ENCODE measurements at regions not wholly inside any gene's neighbourhood (a gene's known extent, or its start where the extent isn't known, plus 50 kb on each side); places are given as distances from the start of the nearest gene placed in this dataset.

GRCh38 chr9:1794547-1795270, 220.4 kb upstream of the SMARCA2 start:
- intact Hi-C loops (cut with DNase I; ENCODE audit: low total_unique reads): no loop called here
- WGBS, 5 donors: 76 to 87% (median 86%) methylated on average over 5 of the region's 5 CpGs
- no peaks in the 10 kb centered on the region for H3K4me1 ChIP-seq

GRCh38 chr9:1804128-1804865, 210.8 kb upstream of the SMARCA2 start:
- H3K9me3 ChIP-seq: peaks cover 0 to 8% (median 0%) of the 10 kb centered on the region in 4 donors
- H3K4me1 ChIP-seq: no peaks in the 10 kb centered on the region
- intact Hi-C loops (cut with DNase I; ENCODE audit: low total_unique reads): no loop called here
- no peak overlapping the region for H3K4me3 ChIP-seq
- TF ChIP-seq EP300 (IDR thresholded peaks at IDR 0.05) (no peak), CTCF (IDR thresholded peaks at IDR 0.05) (no peak), POLR2AphosphoS5 (IDR thresholded peaks at IDR 0.05) (no peak), POLR2A (IDR thresholded peaks at IDR 0.05) (no peak)
- WGBS, 5 donors: 89 to 98% (median 94%) methylated on average over 4 of the region's 4 CpGs
- DNase-seq: no peak
- H3K36me3 ChIP-seq: no peaks in the 10 kb centered on the region
- no peak overlapping the region for H3K27ac ChIP-seq
- H3K27me3 ChIP-seq: no peaks in the 10 kb centered on the region

More at GRCh38 chr9:1794547-1795270, 220.4 kb upstream of the SMARCA2 start:
- Histone ChIP-seq H3K27ac (no peak overlapping the region), H3K36me3 (no peaks in the 10 kb centered on the region), H3K9me3 (no peaks in the 10 kb centered on the region), H3K27me3 (no peaks in the 10 kb centered on the region), H3K4me3 (no peak overlapping the region)
- DNase-seq: peak in 1 of 2 donors; percentile 10
- no peak for TF ChIP-seq CTCF (IDR thresholded peaks at IDR 0.05)
- TF ChIP-seq EP300 (IDR thresholded peaks at IDR 0.05): no peak
- no peak for TF ChIP-seq POLR2A (IDR thresholded peaks at IDR 0.05)
- TF ChIP-seq POLR2AphosphoS5 (IDR thresholded peaks at IDR 0.05): no peak

GRCh38 chr9:1829719-1830118, 185.4 kb upstream of the SMARCA2 start:
- WGBS, 5 donors: 74 to 94% (median 91%) methylated on average over 3 of the region's 3 CpGs

GRCh38 chr9:1832960-1833359, 182.2 kb upstream of the SMARCA2 start:
- Histone ChIP-seq H3K27me3 (no peaks in the 10 kb centered on the region), H3K36me3 (no peaks in the 10 kb centered on the region), H3K27ac (no peak overlapping the region), H3K9me3 (no peaks in the 10 kb centered on the region), H3K4me3 (no peak overlapping the region), H3K4me1 (no peaks in the 10 kb centered on the region)
- 81 to 92% (median 85%) methylated on average over 8 of the region's 8 CpGs for WGBS, 5 donors
- intact Hi-C loops (cut with DNase I; ENCODE audit: low total_unique reads): no loop called here
- TF ChIP-seq EP300 (IDR thresholded peaks at IDR 0.05) (no peak), POLR2AphosphoS5 (IDR thresholded peaks at IDR 0.05) (no peak), CTCF (IDR thresholded peaks at IDR 0.05) (no peak)
- no peak for DNase-seq

More at GRCh38 chr9:1829719-1830118, 185.4 kb upstream of the SMARCA2 start:
- peaks cover 0 to 10% (median 0%) of the 10 kb centered on the region in 3 donors for H3K27me3 ChIP-seq
- no peak for DNase-seq
- intact Hi-C loops (cut with DNase I; ENCODE audit: low total_unique reads): no loop called here
- no peak for TF ChIP-seq POLR2AphosphoS5 (IDR thresholded peaks at IDR 0.05)
- no peak for TF ChIP-seq EP300 (IDR thresholded peaks at IDR 0.05)
- TF ChIP-seq CTCF (IDR thresholded peaks at IDR 0.05): no peak
- H3K4me3 ChIP-seq: no peak overlapping the region
- H3K36me3 ChIP-seq: no peaks in the 10 kb centered on the region
- H3K9me3 ChIP-seq: no peaks in the 10 kb centered on the region
- H3K27ac ChIP-seq: no peak overlapping the region
- no peaks in the 10 kb centered on the region for H3K4me1 ChIP-seq

Measured in stomach (tissue), 8 donors.